ENCODE measurements at regions not wholly inside any gene's neighbourhood (a gene's known extent, or its start where the extent isn't known, plus 50 kb on each side); places are given as distances from the start of the nearest gene placed in this dataset.

DNA sequence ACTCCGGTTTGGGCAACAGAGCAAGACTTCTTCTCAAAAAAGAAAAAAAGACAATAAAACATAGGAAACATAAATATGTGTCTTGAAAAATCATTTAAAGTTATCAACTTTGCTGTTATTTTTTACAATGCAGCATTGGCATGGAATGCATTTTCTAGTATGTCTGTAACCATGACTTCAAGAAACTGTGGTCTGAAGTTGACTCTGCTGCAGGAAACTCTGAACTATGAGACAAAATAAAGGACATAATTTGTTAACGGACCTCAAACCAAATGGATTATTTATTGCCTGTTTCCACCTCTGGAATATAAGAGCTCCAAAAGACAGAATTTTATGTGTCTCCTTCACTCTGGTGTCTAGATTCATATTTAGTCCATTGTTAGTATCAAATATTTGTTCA lies 79.1 kb downstream of the TRIB2 start:
- no peak for DNase-seq

- no peak for DNase-seq
These were observed 79.9 kb downstream of the TRIB2 start for GRCh38 chr2:12796657-12797056.

- DNase-seq: no peak
These were observed 81.1 kb downstream of the TRIB2 start for GRCh38 chr2:12797815-12798214.

- DNase-seq: no peak
These were observed 86.9 kb downstream of the TRIB2 start for GRCh38 chr2:12803607-12804006.

DNA sequence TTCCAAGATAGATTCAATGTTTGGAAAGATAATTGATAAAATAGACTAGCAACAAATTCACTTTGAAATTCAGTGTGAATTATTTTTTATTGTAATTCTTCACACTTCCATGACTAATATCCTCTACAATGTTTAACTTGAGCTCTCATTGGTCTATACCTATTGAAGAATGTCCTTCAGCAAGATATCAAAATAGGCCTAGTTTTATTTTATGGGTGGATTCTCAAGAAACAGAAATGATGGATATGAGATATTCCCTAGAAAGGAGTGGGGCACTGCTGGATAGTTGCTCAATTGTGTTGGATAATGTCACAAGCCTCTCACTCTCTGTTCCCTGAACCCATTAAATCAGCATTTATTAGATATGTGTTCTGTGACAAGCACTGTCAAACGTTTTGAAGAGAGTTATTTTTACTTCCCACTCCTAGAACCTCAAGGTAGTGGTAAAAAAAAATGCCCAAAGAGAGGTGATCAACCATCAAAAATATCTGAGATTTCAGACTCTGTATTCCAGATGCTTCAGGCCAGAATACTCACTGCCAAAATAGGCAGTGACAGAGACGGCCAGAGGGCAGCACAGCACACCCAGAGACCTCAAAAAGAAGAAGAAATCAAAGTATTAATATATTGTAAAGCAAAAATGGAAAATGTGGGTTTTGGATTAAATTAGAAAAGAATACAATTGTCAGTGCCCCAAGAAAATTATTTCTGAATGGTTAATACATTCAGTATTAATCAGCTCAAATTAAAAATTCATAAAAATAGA lies 87.5 kb downstream of the TRIB2 start:
- no peak for DNase-seq

- DNase-seq: no peak
These were observed 88.3 kb downstream of the TRIB2 start for GRCh38 chr2:12805033-12805432.

GRCh38 chr2:12806549-12807242 lies 90.0 kb downstream of the TRIB2 start:
- no peak for DNase-seq

DNA sequence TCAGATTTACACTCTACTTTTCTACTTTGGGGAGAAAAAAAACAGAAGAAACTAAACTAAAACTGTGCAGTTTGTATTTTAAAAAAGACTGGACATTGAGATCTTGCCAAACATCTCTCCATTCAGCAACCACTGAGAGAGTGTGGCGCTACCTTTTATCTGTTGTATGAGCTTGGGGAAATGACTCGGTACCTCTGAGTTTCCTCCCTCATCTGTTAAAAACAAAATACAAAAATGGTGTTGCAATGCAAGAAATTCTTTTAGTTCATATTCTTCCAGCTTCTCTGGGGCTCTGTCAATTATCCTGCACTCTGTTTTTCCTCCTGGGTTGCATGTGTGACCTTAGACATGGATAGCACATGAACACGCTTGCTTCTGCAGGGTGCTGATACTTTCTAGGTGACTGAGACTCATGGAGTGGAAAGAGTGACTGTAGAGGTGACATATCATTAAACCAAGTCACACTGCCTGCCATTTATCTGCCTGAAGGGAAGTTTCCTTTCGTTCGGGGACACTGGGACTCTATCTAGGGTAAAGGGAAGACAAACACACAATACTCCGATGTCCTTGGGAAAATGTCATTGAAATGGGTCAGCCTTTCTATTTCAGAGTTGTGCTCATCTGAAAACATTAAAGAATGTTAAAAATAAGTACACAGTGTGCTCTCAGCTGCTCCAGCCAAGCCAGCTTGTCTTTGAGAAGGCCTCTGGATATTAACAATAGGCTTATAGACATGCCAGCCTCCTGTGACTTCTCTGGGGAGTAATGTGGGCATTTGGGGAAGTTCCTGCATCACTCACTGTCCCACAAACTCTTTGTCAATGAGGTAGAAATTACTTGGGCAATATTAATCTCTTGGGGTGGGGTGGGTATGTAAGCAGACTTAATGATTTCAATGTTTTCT lies 91.4 kb downstream of the TRIB2 start:
- DNase-seq: no peak

- DNase-seq: no peak
These were observed 92.8 kb downstream of the TRIB2 start for GRCh38 chr2:12809526-12809925.

GRCh38 chr2:12811916-12812315 lies 95.2 kb downstream of the TRIB2 start:
- DNase-seq: no peak

GRCh38 chr2:12813166-12813565 lies 96.4 kb downstream of the TRIB2 start:
- DNase-seq: no peak

GRCh38 chr2:12816379-12817306 lies 99.9 kb downstream of the TRIB2 start:
- DNase-seq: no peak

DNA sequence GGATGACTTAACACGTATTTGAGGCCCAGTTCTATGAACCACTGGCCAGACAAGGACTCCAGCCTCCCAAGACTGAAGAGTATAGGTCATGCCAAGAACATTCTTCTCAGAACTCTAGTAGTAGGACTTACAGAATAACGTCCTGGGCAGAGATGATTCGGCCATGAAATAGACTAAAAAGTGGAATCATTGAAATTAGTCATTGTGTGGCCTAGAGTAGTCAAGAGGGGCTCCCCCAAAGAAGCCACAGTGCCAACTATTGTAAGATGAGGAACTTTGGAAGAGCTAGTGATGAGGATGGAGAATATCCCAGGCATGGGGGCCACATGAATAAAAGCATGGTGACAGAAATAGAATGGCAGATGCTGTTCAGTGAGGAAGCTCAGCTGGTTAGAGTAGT lies 101.1 kb downstream of the TRIB2 start:
- no peak for DNase-seq

- DNase-seq: no peak
These were observed 101.8 kb downstream of the TRIB2 start for GRCh38 chr2:12818416-12819102.

GRCh38 chr2:12819103-12819475 lies 102.4 kb downstream of the TRIB2 start:
- no peak for DNase-seq

DNA sequence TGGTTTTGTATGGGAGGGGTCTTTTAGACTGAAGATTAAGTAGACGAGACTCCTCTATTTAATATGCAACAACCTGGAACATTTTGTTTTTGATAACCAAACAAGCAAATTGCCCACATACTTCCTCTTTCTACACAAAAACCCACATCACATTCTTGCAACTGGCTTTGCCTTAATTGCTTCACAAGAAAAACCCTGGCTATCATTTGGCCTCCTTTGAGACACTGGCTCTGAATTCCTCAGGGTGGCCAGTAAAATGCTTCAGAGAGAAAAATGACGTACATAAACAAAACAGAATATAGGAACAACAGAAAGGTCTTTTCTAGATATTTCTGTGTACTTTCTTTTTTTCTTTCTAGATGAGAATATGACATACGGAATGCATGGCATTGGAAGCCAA lies 103.0 kb downstream of the TRIB2 start:
- DNase-seq: no peak

DNA sequence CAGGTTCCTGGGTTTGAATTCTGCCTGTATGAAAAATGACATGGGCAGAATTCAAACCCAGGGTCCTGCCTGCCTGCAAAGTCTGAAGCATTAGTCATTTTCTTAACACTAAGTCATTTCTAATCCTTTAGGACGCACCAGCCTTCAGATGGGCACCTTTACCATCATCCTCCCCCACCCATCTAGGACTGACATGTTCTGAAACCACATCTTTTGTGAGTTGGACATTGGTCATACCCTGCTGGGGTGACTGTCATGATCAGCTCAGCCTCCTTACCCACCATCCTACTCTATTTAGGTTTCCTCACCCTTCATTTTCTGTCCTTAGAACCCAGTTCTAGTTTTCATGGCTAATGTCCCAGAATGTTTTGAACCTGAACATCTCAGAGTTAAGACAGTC lies 104.9 kb downstream of the TRIB2 start:
- peak; percentile 1 for DNase-seq

DNA sequence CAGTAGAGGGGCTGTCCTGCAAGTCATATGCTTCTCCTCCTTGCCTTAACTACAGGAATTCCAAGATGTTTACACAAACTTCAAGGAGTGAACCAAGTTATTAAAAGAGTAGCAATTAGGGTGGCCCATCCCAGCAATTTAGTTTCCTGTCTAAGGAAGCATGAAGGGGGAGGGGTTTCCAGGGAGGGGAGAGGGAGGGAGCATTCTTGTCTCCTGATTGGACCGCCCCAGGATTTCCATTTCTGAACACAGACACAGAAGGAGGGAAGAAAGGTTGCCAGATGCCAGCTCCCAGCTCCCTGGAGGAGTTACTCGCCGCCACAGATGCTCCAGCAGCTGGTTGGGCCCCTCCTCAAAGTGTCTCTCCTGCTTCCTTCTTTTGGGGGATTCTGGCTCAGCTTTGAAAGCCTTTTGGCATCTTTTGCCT lies 107.6 kb downstream of the TRIB2 start:
- no peak for DNase-seq

DNA sequence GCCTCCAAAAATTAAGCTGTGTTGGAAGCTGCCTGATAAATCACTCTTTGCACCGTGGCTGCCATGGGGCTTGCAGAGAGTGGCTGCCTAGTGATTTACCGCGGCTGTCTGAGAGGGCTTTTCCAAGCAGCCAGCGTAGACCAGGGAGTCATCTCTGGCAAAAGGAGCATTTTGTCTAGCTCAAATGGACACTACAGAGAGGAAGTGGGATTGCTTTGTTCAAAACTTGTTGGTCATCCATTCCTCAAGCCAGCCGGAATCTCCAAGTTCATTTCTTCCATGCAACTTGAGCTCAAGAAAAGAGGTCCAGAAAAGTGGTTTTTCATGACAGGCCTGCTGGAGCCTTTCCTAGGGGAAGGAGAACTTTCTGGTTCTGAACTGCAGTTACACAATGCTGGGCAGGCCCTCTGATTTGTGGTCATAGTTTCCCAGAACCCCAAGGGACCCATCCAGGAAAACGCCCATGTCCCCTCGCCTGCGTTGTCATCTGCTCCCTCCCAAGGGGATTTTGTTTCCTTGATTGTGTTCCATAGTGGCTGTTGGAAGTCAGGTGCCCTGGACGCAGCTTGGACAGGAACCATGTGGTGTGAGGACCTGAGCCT lies 108.1 kb downstream of the TRIB2 start:
- DNase-seq: no peak

- no peak for DNase-seq
These were observed 110.0 kb downstream of the TRIB2 start for GRCh38 chr2:12826781-12827180.

- DNase-seq: no peak
These were observed 111.0 kb downstream of the TRIB2 start for GRCh38 chr2:12827721-12828120.
